KBM-7 (cell line): ENCODE measurements at regions not wholly inside any gene's neighbourhood (a gene's known extent, or its start where the extent isn't known, plus 50 kb on each side); places are given as distances from the start of the nearest gene placed in this dataset.
"Not testable (repeated sequence)": the region's sequence is repeated elsewhere in the genome, so short reads cannot be mapped to it uniquely, and the experiment has no call there.

Experiments used
- DNase-seq: peaks from one replicate; pipeline ENCODE4 v3.0.0-alpha.2; 2015
- in situ Hi-C: fragments of 300-500 bp; cut with MboI; formaldehyde crosslinking; loops from 2 replicates; pipeline ENCODE4 v1.14.3; 2020; ENCODE audit warnings: low sequenced_read_pairs, low pct_unique_long_range_greater_than_20kb, mixed read lengths

- in situ Hi-C loops = no loop called here
- no peak for DNase-seq
Measured at GRCh38 chr4:15162046-15162445, 159.8 kb downstream of the CPEB2 start.

GRCh38 chr4:15162465-15163283 lies 160.4 kb downstream of the CPEB2 start:
- in situ Hi-C loops = no loop called here
- peak; percentile 15 for DNase-seq

GRCh38 chr4:15163284-15163645 lies 161.0 kb downstream of the CPEB2 start:
- in situ Hi-C loops = no loop called here

GRCh38 chr4:15164571-15164970 lies 162.3 kb downstream of the CPEB2 start:
- in situ Hi-C loops = no loop called here
- DNase-seq = no peak

More at GRCh38 chr4:15163284-15163645, 161.0 kb downstream of the CPEB2 start:
- DNase-seq = no peak

- no peak for DNase-seq
- in situ Hi-C loops = no loop called here
Measured at GRCh38 chr4:15167743-15168142, 165.5 kb downstream of the CPEB2 start.

GRCh38 chr4:15168759-15169158 lies 166.5 kb downstream of the CPEB2 start:
- in situ Hi-C loops = no loop called here
- no peak for DNase-seq

- no peak for DNase-seq
- in situ Hi-C loops = no loop called here
Measured at GRCh38 chr4:15171725-15172124, 169.4 kb downstream of the CPEB2 start.

GRCh38 chr4:15173251-15173650 lies 171.0 kb downstream of the CPEB2 start:
- no peak for DNase-seq
- in situ Hi-C loops = no loop called here

- in situ Hi-C loops = not testable (repeated sequence)
Measured at GRCh38 chr4:15174168-15174567, 171.9 kb downstream of the CPEB2 start.

GRCh38 chr4:15179842-15180241 lies 177.6 kb downstream of the CPEB2 start:
- DNase-seq, in situ Hi-C loops: not testable (repeated sequence)

More at GRCh38 chr4:15174168-15174567, 171.9 kb downstream of the CPEB2 start:
- DNase-seq = not testable (repeated sequence)

- in situ Hi-C loops = no loop called here
- no peak for DNase-seq
Measured at GRCh38 chr4:15182600-15183220, 180.4 kb downstream of the CPEB2 start.

- in situ Hi-C loops = no loop called here
- DNase-seq = no peak
Measured at GRCh38 chr4:15186149-15186548, 183.9 kb downstream of the CPEB2 start.

GRCh38 chr4:15186806-15187205 lies 184.5 kb downstream of the CPEB2 start:
- in situ Hi-C loops = no loop called here

GRCh38 chr4:15188605-15189539 lies 186.6 kb downstream of the CPEB2 start:
- DNase-seq = no peak
- in situ Hi-C loops = no loop called here

More at GRCh38 chr4:15186806-15187205, 184.5 kb downstream of the CPEB2 start:
- no peak for DNase-seq

GRCh38 chr4:15194520-15194919 lies 192.2 kb downstream of the CPEB2 start:
- no peak for DNase-seq
- in situ Hi-C loops = no loop called here

GRCh38 chr4:15197005-15197404 lies 194.7 kb downstream of the CPEB2 start:
- in situ Hi-C loops = no loop called here
- peak; percentile 2 for DNase-seq

GRCh38 chr4:15198070-15198727 lies 195.9 kb downstream of the CPEB2 start:
- no peak for DNase-seq
- in situ Hi-C loops = no loop called here

GRCh38 chr4:15201782-15202181 lies 199.5 kb downstream of the CPEB2 start:
- in situ Hi-C loops = no loop called here
- DNase-seq = no peak

- in situ Hi-C loops = no loop called here
Measured at GRCh38 chr4:15202481-15202880, 200.2 kb downstream of the CPEB2 start.

More at GRCh38 chr4:15202481-15202880, 200.2 kb downstream of the CPEB2 start:
- no peak for DNase-seq
